Endothelial cell of umbilical vein (primary cell): ENCODE measurements at regions not wholly inside any gene's neighbourhood (a gene's known extent, or its start where the extent isn't known, plus 50 kb on each side); places are given as distances from the start of the nearest gene placed in this dataset.

Experiments used
- BruUV-seq: library from RNA; stranded (reverse); fragments of 400-500 nt; replicated peaks from 2 replicates; lab custom pipeline; 2021; lab: Mats Ljungman, UMichigan
- CTCF ChIA-PET: fragments of 300-600, 350-600 bp; sonication (Branson Sonifier 250); formaldehyde crosslinking; loops from one replicate; lab custom pipeline; 2021; ENCODE audit warnings: antibody characterized with exemption, inconsistent platforms; lab: Charles Lee
- POLR2A ChIA-PET: fragments of 300-600, 350-600 bp; sonication (Branson Sonifier 250); formaldehyde crosslinking; loops from one replicate; lab custom pipeline; 2021; ENCODE audit warnings: antibody characterized with exemption, inconsistent platforms; lab: Charles Lee
- DNase-seq: peaks from one replicate; pipeline ENCODE4 v3.0.0-alpha.2; 2011; ENCODE audit warnings: low read depth, low spot score
- FAIRE-seq: peaks from 2 replicates; lab custom pipeline; 2011; peaks lifted over from hg19 to GRCh38; lab: Jason Lieb, UNC
- H2AFZ ChIP-seq: 2 replicates; pipeline ENCODE4 v1.6.0; 2012; ENCODE audit warnings: low read depth, low read length, control low read depth, inconsistent platforms
- H3K27ac ChIP-seq: 2 replicates; pipeline ENCODE4 v1.5.1; 2011; ENCODE audit warnings: low read depth, mild to moderate bottlenecking, control low read depth, low read length, moderate library complexity; ENCODE audit not compliant: insufficient read depth
- H3K27me3 ChIP-seq, 2 experiments: 2 replicates each; pipeline versions ENCODE4 v1.6.0 to v1.6.1; 2011; ENCODE audit warnings: low read length in 2 of 2, mixed read lengths in 1 of 2; ENCODE audit not compliant: control insufficient read depth in 2 of 2, insufficient read depth in 2 of 2
- H3K36me3 ChIP-seq, 2 experiments: 2 replicates in 1 of 2; 3 replicates in 1 of 2; pipeline ENCODE4 v1.5.1; 2011; ENCODE audit warnings: low read length in 2 of 2, mild to moderate bottlenecking in 1 of 2, moderate library complexity in 1 of 2; ENCODE audit not compliant: control insufficient read depth in 2 of 2, insufficient read depth in 2 of 2; ENCODE audit errors: extremely low read depth in 1 of 2
- H3K4me1 ChIP-seq: 3 replicates; pipeline ENCODE4 v1.5.1; 2011; ENCODE audit warnings: mild to moderate bottlenecking, low read length; ENCODE audit not compliant: control insufficient read depth, insufficient read depth; ENCODE audit errors: extremely low read depth
- H3K4me2 ChIP-seq: 2 replicates; pipeline ENCODE4 v1.6.1; 2011; ENCODE audit warnings: low read length, control low read depth, mixed read lengths; ENCODE audit not compliant: insufficient read depth
- H3K4me3 ChIP-seq, 3 experiments: fragments of 200-600 bp in 1 of 3; sonication (generic), shearing (Covaris generic) in 1 of 3; replicated peaks in 1 of 3; 2 replicates each; pipeline ENCODE4 v1.5.1; 2011 to 2016; ENCODE audit warnings: control low read depth in 3 of 3, low read length in 3 of 3, mild to moderate bottlenecking in 2 of 3, inconsistent platforms in 1 of 3, low read depth in 1 of 3, moderate library complexity in 1 of 3; ENCODE audit not compliant: insufficient read depth in 1 of 3
- H3K79me2 ChIP-seq: 2 replicates; pipeline ENCODE4 v1.6.0; 2012; ENCODE audit warnings: low read length, inconsistent platforms; ENCODE audit not compliant: control insufficient read depth, insufficient read depth
- H3K9ac ChIP-seq: replicated peaks from 2 replicates; pipeline ENCODE3; 2011; ENCODE audit warnings: low read length, control low read depth; ENCODE audit not compliant: insufficient read depth; ENCODE audit errors: extremely low read depth
- H3K9me1 ChIP-seq: replicated peaks from 3 replicates; pipeline ENCODE4 v1.6.0; 2011; ENCODE audit warnings: mild to moderate bottlenecking, low read length; ENCODE audit not compliant: control insufficient read depth, insufficient read depth; ENCODE audit errors: extremely low read depth
- H3K9me3 ChIP-seq: replicated peaks from 2 replicates; pipeline ENCODE4 v1.5.1; 2012; ENCODE audit warnings: low read length, inconsistent platforms; ENCODE audit not compliant: control insufficient read depth, insufficient read depth
- H4K20me1 ChIP-seq: replicated peaks from 2 replicates; pipeline ENCODE3; 2011; ENCODE audit warnings: mild to moderate bottlenecking, low read length; ENCODE audit not compliant: control insufficient read depth, insufficient read depth; ENCODE audit errors: extremely low read depth
- CTCF ChIP-seq, 2 donors: IDR thresholded peaks; 1 replicate in 1 of 2; 2 replicates in 1 of 2; pipeline ENCODE4 v1.5.1; 2011; ENCODE audit warnings: low read length in 2 of 2, mild to moderate bottlenecking in 2 of 2, moderate library complexity in 2 of 2, control low read depth in 1 of 2, inconsistent platforms in 1 of 2, low read depth in 1 of 2; ENCODE audit not compliant: insufficient read depth in 1 of 2; ENCODE audit errors: extremely low read depth in 1 of 2
- EZH2 ChIP-seq: IDR thresholded peaks from 2 replicates; pipeline ENCODE4 v1.6.1; 2012; ENCODE audit warnings: borderline replicate concordance, low read depth, mild to moderate bottlenecking, moderate library complexity, low read length, inconsistent platforms; ENCODE audit not compliant: severe bottlenecking
- FOS ChIP-seq: IDR thresholded peaks from 2 replicates; pipeline ENCODE4 v1.6.1; 2011; ENCODE audit warnings: mild to moderate bottlenecking, low read length, moderate library complexity, borderline replicate concordance; ENCODE audit not compliant: insufficient read depth
- GATA2 ChIP-seq: IDR thresholded peaks from 2 replicates; pipeline ENCODE4 v1.7.0; 2011; ENCODE audit warnings: low read depth, mild to moderate bottlenecking, moderate library complexity, mixed read lengths, low read length; ENCODE audit not compliant: insufficient read length, insufficient read depth
- JUN ChIP-seq: IDR thresholded peaks from 2 replicates; pipeline ENCODE4 v1.6.1; 2011; ENCODE audit warnings: borderline replicate concordance, low read depth; ENCODE audit not compliant: insufficient read length, insufficient read depth
- MAX ChIP-seq: IDR thresholded peaks from 2 replicates; pipeline ENCODE4 v1.6.1; 2011; ENCODE audit not compliant: insufficient read depth, insufficient read length
- MYC ChIP-seq: IDR thresholded peaks from one replicate; pipeline ENCODE4 v1.6.1; 2011; ENCODE audit warnings: mild to moderate bottlenecking, low read depth, low read length
- POLR2A ChIP-seq: IDR thresholded peaks from 2 replicates; pipeline ENCODE4 v1.6.1; 2012; ENCODE audit warnings: low read depth, mild to moderate bottlenecking, control low read depth, low read length
- POLR2AphosphoS5 ChIP-seq: IDR thresholded peaks from 2 replicates; pipeline ENCODE4 v1.6.1; 2012; ENCODE audit warnings: low read depth, mild to moderate bottlenecking, control low read depth, low read length, moderate library complexity; ENCODE audit not compliant: insufficient read depth
- dilution Hi-C: fragments of 300-500 bp; cut with MboI; formaldehyde crosslinking; loops from one replicate; pipeline ENCODE4 v1.15.0; 2019; ENCODE audit warnings: low sequenced_read_pairs; ENCODE audit not compliant: extremely low pct_ligation_motif_present
- intact Hi-C: fragments of 100-400 bp; cut with micrococcal nuclease; formaldehyde crosslinking; loops from one replicate; pipeline ENCODE4 v1.10.0; 2022

- ChIA-PET POLR2A (no interaction called here), CTCF (no interaction called here)
- Histone ChIP-seq H3K9me3 (peaks cover 1% of the 10 kb centered on the region), H3K9ac (no peak overlapping the region), H3K36me3 (no peaks in the 10 kb centered on the region), H2AFZ (no peak overlapping the region), H3K27ac (no peak overlapping the region), H4K20me1 (no peaks in the 10 kb centered on the region), H3K27me3 (peaks cover 11 to 15% of the 10 kb centered on the region in 2 experiments), H3K79me2 (no peaks in the 10 kb centered on the region), H3K9me1 (no peaks in the 10 kb centered on the region), H3K4me2 (no peak overlapping the region), H3K4me1 (no peaks in the 10 kb centered on the region), H3K4me3 (no peak overlapping the region)
- no peak for DNase-seq
- no peak for FAIRE-seq
- no peak for TF ChIP-seq POLR2AphosphoS5
- no peak for TF ChIP-seq POLR2A
- TF ChIP-seq EZH2: no peak
- no peak for TF ChIP-seq FOS
- no peak for TF ChIP-seq JUN
- TF ChIP-seq GATA2: no peak
- no peak for TF ChIP-seq CTCF (IDR thresholded peaks at IDR 0.05; ENCODE audit: extremely low read depth in 1 of 2, insufficient read depth in 1 of 2, low read depth in 1 of 2, low read length in 2 of 2)
- TF ChIP-seq MYC: no peak
- no peak for TF ChIP-seq MAX
- dilution Hi-C loops: no loop called here
- intact Hi-C loops: no loop called here
- no TSS peak for BruUV-seq
Measured at GRCh38 chr2:120662046-120662445, 73.6 kb upstream of the GLI2 start.
